SK-N-SH (cell line): ENCODE measurements at regions not wholly inside any gene's neighbourhood (a gene's known extent, or its start where the extent isn't known, plus 50 kb on each side); places are given as distances from the start of the nearest gene placed in this dataset.

Source experiments
- CTCF ChIP-seq: fragments of 200-600 bp; sonication (generic); IDR thresholded peaks from 2 replicates; pipeline ENCODE4 v1.6.1; 2017; ENCODE audit warnings: antibody characterized with exemption, mild to moderate bottlenecking, moderate library complexity
- EP300 ChIP-seq, 2 experiments: IDR thresholded peaks; 2 replicates each; pipeline versions ENCODE4 v1.4.0 to v1.6.1; 2012; ENCODE audit warnings: borderline replicate concordance in 1 of 2, low read depth in 1 of 2, low read length in 1 of 2
- IRF3 ChIP-seq: fragments of 150-350 bp; IDR thresholded peaks from 2 replicates; pipeline ENCODE4 v1.6.1; 2016; ENCODE audit warnings: mild to moderate bottlenecking, low read depth, low read length
- MXI1 ChIP-seq: IDR thresholded peaks from 2 replicates; pipeline ENCODE4 v1.6.1; 2012; ENCODE audit warnings: mild to moderate bottlenecking, low read depth, low read length, improper control_type of control experiment
- POLR2AphosphoS5 ChIP-seq: IDR thresholded peaks from 2 replicates; pipeline ENCODE4 v1.6.1; 2012; ENCODE audit warnings: low read depth, low read length
- RAD21 ChIP-seq: IDR thresholded peaks from 2 replicates; pipeline ENCODE4 v1.6.1; 2012; ENCODE audit warnings: mild to moderate bottlenecking, low read length

- TF ChIP-seq EP300 (IDR thresholded peaks at IDR 0.05; ENCODE audit: borderline replicate concordance in 1 of 2, low read depth in 1 of 2, low read length in 1 of 2), result no peak
- no peak for TF ChIP-seq POLR2AphosphoS5
- TF ChIP-seq CTCF, result no peak
- TF ChIP-seq IRF3, result no peak
- TF ChIP-seq MXI1, result no peak
- TF ChIP-seq RAD21, result no peak
Measured at GRCh38 chr20:48474022-48474421, 353.8 kb downstream of the PREX1 start.
